ENCODE measurements at regions not wholly inside any gene's neighbourhood (a gene's known extent, or its start where the extent isn't known, plus 50 kb on each side); places are given as distances from the start of the nearest gene placed in this dataset.

DNA sequence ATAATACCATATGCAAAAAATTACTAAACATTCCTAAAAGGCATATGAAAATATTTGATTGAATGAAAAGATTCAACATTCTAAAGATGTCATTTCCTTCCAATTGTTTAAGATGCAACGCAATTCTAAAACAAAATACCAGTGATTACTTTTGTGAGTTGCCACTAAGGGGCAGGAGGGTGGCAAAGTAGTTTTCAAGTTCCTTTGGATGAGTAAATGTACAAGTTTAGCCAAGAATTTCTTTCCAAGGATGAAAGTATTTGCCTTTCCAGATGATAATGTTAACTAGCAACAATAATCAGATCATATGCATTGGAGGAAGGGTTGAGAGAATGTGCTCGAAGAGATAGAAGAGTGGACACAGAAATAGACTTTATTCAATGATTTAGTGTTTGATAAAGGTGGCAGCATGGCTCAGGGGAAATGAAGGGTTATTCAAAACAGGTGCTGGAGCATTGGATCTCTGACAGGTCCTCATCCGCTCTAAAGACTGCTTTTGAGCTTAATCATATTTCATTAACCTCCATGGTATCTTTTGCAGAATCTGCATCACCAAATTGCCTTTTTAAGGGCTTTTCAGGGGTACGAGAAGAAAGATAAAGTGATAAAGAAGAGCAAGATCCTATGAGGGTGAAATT is 678.5 kb upstream of the TBX3 start:
- Histone ChIP-seq H3K27ac (no peak overlapping the region), H3K36me3 (no peaks in the 10 kb centered on the region), H3K27me3 (no peaks in the 10 kb centered on the region), H3K9me3 (no peaks in the 10 kb centered on the region), H3K4me1 (no peaks in the 10 kb centered on the region), H3K4me3 (no peak overlapping the region)
- TF ChIP-seq POLR2A (IDR thresholded peaks at IDR 0.05): no peak
- TF ChIP-seq, protein P1, sequence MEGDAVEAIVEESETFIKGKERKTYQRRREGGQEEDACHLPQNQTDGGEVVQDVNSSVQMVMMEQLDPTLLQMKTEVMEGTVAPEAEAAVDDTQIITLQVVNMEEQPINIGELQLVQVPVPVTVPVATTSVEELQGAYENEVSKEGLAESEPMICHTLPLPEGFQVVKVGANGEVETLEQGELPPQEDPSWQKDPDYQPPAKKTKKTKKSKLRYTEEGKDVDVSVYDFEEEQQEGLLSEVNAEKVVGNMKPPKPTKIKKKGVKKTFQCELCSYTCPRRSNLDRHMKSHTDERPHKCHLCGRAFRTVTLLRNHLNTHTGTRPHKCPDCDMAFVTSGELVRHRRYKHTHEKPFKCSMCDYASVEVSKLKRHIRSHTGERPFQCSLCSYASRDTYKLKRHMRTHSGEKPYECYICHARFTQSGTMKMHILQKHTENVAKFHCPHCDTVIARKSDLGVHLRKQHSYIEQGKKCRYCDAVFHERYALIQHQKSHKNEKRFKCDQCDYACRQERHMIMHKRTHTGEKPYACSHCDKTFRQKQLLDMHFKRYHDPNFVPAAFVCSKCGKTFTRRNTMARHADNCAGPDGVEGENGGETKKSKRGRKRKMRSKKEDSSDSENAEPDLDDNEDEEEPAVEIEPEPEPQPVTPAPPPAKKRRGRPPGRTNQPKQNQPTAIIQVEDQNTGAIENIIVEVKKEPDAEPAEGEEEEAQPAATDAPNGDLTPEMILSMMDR (IDR thresholded peaks at IDR 0.05): no peak
- no peak for TF ChIP-seq POLR2AphosphoS5 (IDR thresholded peaks at IDR 0.05)
- no peak for DNase-seq (ENCODE audit: low spot score in 2 of 2)
- intact Hi-C loops (cut with DNase I; ENCODE audit: low total_unique reads): no loop called here

DNA sequence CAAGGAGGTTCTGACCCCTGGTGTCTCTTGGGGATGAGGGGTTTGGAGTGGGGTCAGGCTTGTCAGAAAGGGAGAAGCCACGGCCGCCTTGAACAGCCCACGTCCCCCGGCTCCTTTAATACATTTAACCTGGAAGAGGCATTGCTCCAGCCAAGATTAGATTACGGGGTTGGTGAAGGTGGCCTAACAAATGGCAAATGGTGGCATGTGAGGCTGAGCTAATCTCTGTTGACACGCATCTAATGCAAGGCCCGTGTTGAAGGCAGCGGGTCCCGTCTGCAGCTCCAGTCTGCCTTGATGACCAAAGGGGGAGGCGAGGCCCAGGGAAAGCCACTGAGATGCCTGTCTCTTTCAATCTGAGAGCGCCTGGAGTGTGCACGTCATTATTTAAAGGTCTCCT is 673.7 kb upstream of the TBX3 start:
- Histone ChIP-seq H3K4me1 (peaks cover 0 to 3% of the 10 kb centered on the region in 2 donors), H3K27me3 (no peaks in the 10 kb centered on the region), H3K4me3 (no peak overlapping the region), H3K9me3 (no peaks in the 10 kb centered on the region), H3K27ac (no peak overlapping the region), H3K36me3 (no peaks in the 10 kb centered on the region)
- intact Hi-C loops (cut with DNase I; ENCODE audit: low total_unique reads): no loop called here
- no peak for DNase-seq (ENCODE audit: low spot score in 2 of 2)
- no peak for TF ChIP-seq POLR2A (IDR thresholded peaks at IDR 0.05)

DNA sequence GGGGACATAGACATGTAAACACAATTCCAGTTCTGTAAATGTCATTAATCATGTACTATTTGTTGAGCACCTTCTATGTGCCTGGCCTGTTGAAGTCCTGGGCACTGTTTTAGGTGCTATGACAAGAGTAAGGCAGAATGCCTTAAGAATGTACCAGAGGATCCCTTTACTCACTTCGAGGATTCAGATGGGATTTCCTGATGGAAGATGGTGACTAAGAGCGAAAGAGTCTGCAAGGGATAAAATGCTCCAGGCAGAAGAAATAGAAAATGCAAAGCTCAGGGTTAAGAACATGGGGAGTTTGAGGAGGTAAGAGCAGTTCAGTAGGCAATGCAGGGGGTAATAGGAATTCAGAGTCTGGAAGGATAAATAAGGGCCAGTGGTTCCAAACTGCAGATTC is 671.3 kb upstream of the TBX3 start:
- DNase-seq (ENCODE audit: low spot score in 2 of 2): no peak
- no peaks in the 10 kb centered on the region for H3K36me3 ChIP-seq
- H3K4me3 ChIP-seq: no peak overlapping the region
- intact Hi-C loops (cut with DNase I; ENCODE audit: low total_unique reads): no loop called here
- no peaks in the 10 kb centered on the region for H3K9me3 ChIP-seq
- TF ChIP-seq, protein P1 (IDR thresholded peaks at IDR 0.05): no peak
- TF ChIP-seq POLR2A (IDR thresholded peaks at IDR 0.05): no peak
- TF ChIP-seq POLR2AphosphoS5 (IDR thresholded peaks at IDR 0.05): no peak
- no peak overlapping the region for H3K27ac ChIP-seq
- peaks cover 0 to 3% of the 10 kb centered on the region in 2 donors for H3K4me1 ChIP-seq
- H3K27me3 ChIP-seq: no peaks in the 10 kb centered on the region

- no peaks in the 10 kb centered on the region for H3K9me3 ChIP-seq
- peak overlapping the region; percentile 76 to 87 for H3K27ac ChIP-seq
- peak in 1 of 2 donors; percentile 45 for DNase-seq (ENCODE audit: low spot score in 2 of 2)
- peak overlapping the region; percentile 30 to 59 (median 31) for H3K4me3 ChIP-seq
- H3K4me1 ChIP-seq: peaks cover 0 to 3% of the 10 kb centered on the region in 2 donors
- H3K27me3 ChIP-seq: no peaks in the 10 kb centered on the region
- H3K36me3 ChIP-seq: no peaks in the 10 kb centered on the region
- TF ChIP-seq POLR2AphosphoS5 (IDR thresholded peaks at IDR 0.05): peak in 2 of 3 donors; percentile 46 to 55
- TF ChIP-seq, protein P1 (IDR thresholded peaks at IDR 0.05): no peak
- TF ChIP-seq POLR2A (IDR thresholded peaks at IDR 0.05): no peak
- intact Hi-C loops (cut with DNase I; ENCODE audit: low total_unique reads): no loop called here
These were observed 670.3 kb upstream of the TBX3 start for GRCh38 chr12:115354007-115354890.

DNA sequence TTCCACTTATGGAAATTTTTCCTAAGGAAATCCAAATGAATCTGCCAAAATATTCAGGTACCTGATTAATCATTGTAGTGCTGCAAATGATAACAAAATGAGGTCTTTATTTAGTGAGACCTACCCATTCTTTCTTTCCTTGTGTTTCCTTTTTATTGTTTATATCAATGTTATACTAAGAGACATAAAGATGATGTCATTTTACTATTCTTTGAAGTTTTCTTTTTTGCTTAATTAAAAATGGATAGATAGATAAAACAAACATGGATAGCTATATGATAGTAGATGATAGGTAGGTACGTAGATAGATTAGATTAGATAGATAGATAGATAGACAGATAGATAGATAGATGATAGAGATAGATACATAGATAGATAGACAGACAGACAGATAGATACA is 669.5 kb upstream of the TBX3 start:
- intact Hi-C loops (cut with DNase I; ENCODE audit: low total_unique reads): loop anchor here (2.0 kb wide), 1 partner anchor 77 kb away; no protein-coding TSS in a partner anchor
- TF ChIP-seq POLR2A (IDR thresholded peaks at IDR 0.05) (no peak), POLR2AphosphoS5 (IDR thresholded peaks at IDR 0.05) (no peak)
- peaks cover 0 to 3% of the 10 kb centered on the region in 2 donors for H3K4me1 ChIP-seq
- H3K4me3 ChIP-seq: no peak overlapping the region
- no peaks in the 10 kb centered on the region for H3K27me3 ChIP-seq
- H3K36me3 ChIP-seq: no peaks in the 10 kb centered on the region
- H3K9me3 ChIP-seq: no peaks in the 10 kb centered on the region
- H3K27ac ChIP-seq: peak overlapping the region; percentile 76 to 87
- DNase-seq (ENCODE audit: low spot score in 2 of 2): no peak
